GM12891 (cell line): ENCODE measurements at regions not wholly inside any gene's neighbourhood (a gene's known extent, or its start where the extent isn't known, plus 50 kb on each side); places are given as distances from the start of the nearest gene placed in this dataset.
"Not testable (repeated sequence)": the region's sequence is repeated elsewhere in the genome, so short reads cannot be mapped to it uniquely, and the experiment has no call there.

Experiments used
- DNase-seq: peaks from one replicate; pipeline ENCODE4 v3.0.0; 2011; ENCODE audit warnings: low spot score; ENCODE audit not compliant: insufficient read length
- FAIRE-seq: peaks from 2 replicates; lab custom pipeline; 2011; peaks lifted over from hg19 to GRCh38; lab: Jason Lieb, UNC
- PAX5 ChIP-seq: IDR thresholded peaks from 2 replicates; pipeline ENCODE4 v1.6.1; 2011; ENCODE audit warnings: low read length, moderate library complexity, mild to moderate bottlenecking; ENCODE audit not compliant: insufficient read depth, severe bottlenecking
- POLR2A ChIP-seq: IDR thresholded peaks from 2 replicates; pipeline ENCODE4 v1.6.1; 2011; ENCODE audit warnings: low read depth, low read length, control low read depth
- POLR2AphosphoS5 ChIP-seq: IDR thresholded peaks from 2 replicates; pipeline ENCODE4 v1.6.1; 2011; ENCODE audit warnings: low read depth, low read length, control low read depth
- POU2F2 ChIP-seq: IDR thresholded peaks from 2 replicates; pipeline ENCODE4 v1.6.1; 2011; ENCODE audit warnings: low read depth, mild to moderate bottlenecking, control low read depth, low read length, moderate library complexity
- SPI1 ChIP-seq: IDR thresholded peaks from 2 replicates; pipeline ENCODE4 v1.6.1; 2011; ENCODE audit warnings: low read depth, low read length, control low read depth
- TAF1 ChIP-seq: IDR thresholded peaks from 2 replicates; pipeline ENCODE4 v1.6.1; 2011; ENCODE audit warnings: low read depth, low read length, control low read depth

DNA sequence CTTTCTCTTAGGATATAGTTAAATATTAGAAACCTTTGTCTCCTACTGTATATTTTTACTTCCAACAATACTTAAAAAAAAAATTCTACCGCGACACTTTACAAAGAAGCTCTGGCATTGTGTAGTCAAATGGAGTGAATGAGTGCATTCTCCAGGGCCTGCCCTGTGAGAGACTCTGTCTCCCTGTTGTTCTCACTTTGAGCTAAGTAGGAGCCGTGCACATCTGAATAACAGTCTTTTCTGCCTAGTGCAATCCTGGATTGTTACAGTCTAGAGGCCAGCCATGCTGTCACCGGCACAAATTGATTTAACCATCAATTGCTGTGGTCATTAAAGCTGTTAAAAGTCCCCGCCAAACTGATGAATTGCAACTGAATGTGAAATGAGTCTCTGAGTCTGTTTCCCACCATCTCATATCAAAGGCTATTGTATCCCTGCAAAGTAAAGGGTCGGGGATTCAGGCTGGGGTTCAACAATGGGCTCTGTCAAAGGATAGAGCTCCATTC is 156.0 kb downstream of the RFPL4B start:
- TF ChIP-seq POLR2AphosphoS5 = no peak
- TF ChIP-seq POU2F2 = no peak
- TF ChIP-seq SPI1 = no peak
- TF ChIP-seq POLR2A = no peak
- no peak for TF ChIP-seq PAX5
- TF ChIP-seq TAF1 = no peak
- FAIRE-seq (no peak), DNase-seq (no peak)

DNA sequence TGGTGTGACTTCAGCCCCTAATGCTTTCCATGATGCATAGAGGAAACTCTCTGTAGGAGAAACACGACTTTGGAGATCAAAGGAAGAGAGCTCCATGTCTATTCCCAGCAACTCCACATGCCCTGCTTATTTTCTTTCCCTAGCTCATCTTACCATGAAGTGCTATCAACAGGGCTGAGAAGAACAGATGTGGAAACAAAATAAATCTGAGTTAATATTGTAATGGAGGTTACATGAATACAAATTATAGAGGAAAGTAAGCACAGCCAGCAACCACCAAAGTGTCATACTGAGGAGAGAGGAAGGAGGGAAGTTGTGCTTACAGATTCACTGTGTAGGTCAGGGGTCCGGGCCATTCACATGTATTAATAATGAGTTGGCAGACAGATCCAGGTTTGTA is 157.5 kb downstream of the RFPL4B start:
- FAIRE-seq (no peak), DNase-seq (no peak)
- TF ChIP-seq PAX5 (no peak), POU2F2 (no peak), SPI1 (no peak), TAF1 (no peak), POLR2A (no peak), POLR2AphosphoS5 (no peak)

DNA sequence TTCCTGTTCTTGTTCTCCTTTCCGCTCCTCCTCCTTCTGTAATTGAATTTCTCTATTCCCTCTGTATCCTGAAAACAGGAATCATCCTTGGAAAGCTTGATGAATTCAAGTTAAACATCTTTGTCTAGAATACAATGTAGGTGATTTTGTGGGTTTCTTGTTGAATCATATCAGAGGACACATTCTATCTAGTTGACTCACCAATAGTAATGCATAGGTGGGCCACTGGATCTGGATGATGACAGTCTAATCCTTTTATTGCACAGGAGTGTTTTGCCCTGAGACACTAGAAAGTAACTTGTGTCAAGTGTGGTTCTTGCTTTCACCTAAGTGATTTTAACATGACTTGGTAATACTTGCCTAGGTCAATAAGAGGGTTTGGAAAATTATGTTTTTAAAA is 164.3 kb downstream of the RFPL4B start:
- FAIRE-seq (no peak), DNase-seq (no peak)
- TF ChIP-seq POLR2AphosphoS5 (no peak), PAX5 (no peak), TAF1 (no peak), POLR2A (no peak), SPI1 (no peak), POU2F2 (no peak)

DNA sequence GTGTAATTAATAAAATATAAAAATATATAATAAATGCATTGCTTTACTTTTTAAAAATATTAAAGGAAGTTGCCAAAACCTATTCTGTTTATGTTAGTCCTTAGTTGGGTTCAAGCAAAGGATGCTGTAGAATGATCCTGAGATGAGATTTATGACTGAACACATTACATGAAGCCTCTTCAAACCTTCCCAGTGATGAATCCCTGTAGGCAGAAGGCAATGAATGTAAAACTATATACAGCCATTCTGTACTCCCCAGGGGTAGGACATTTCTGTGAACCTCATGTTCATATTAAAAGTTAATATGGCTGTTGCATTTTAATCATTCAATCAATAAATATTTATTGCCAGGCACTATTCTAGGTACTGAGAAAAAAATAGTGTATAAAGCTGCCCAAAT is 166.0 kb downstream of the RFPL4B start:
- FAIRE-seq = no peak
- TF ChIP-seq TAF1 (no peak), PAX5 (no peak), SPI1 (no peak)
- DNase-seq = no peak

GRCh38 chr6:112522587-112522986 is 175.5 kb downstream of the RFPL4B start:
- FAIRE-seq (no peak), DNase-seq (no peak)
- TF ChIP-seq POLR2AphosphoS5 = no peak
- no peak for TF ChIP-seq POLR2A
- no peak for TF ChIP-seq POU2F2

GRCh38 chr6:112524071-112524470 is 176.9 kb downstream of the RFPL4B start:
- FAIRE-seq = no peak
- TF ChIP-seq SPI1 = no peak
- no peak for TF ChIP-seq TAF1
- TF ChIP-seq POU2F2 = no peak
- no peak for TF ChIP-seq POLR2A
- TF ChIP-seq POLR2AphosphoS5 = no peak
- no peak for TF ChIP-seq PAX5
- no peak for DNase-seq

DNA sequence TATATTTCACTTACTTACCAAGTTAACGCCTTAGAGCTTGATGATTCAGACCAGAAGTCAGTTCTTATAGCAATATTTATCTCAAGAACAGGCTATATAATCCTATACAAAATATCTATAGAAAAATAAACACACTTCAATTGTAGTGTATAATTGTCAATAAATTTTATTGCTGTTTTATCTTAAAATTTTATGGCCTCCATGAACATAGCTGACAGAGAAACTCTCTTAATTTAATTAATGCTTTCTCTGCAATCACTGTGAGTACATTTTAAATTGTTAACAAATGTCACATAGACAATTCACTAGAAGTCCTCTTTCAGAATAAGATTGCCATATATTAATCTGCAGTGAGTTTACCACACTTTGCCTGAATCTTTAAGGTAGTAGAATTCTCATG is 178.6 kb downstream of the RFPL4B start:
- DNase-seq (no peak), FAIRE-seq (no peak)
- TF ChIP-seq POLR2A (no peak), POLR2AphosphoS5 (no peak)

- TF ChIP-seq POLR2A (no peak), PAX5 (no peak), POU2F2 (no peak)
- no peak for FAIRE-seq
These were observed 179.5 kb downstream of the RFPL4B start for GRCh38 chr6:112526594-112526993.

GRCh38 chr6:112528306-112528705 is 181.2 kb downstream of the RFPL4B start:
- FAIRE-seq, DNase-seq: not testable (repeated sequence)

More at GRCh38 chr6:112526594-112526993, 179.5 kb downstream of the RFPL4B start:
- DNase-seq = no peak

- FAIRE-seq (no peak), DNase-seq (no peak)
- no peak for TF ChIP-seq PAX5
- TF ChIP-seq TAF1 = no peak
- no peak for TF ChIP-seq POLR2A
- no peak for TF ChIP-seq POU2F2
- no peak for TF ChIP-seq SPI1
- no peak for TF ChIP-seq POLR2AphosphoS5
These were observed 188.7 kb downstream of the RFPL4B start for GRCh38 chr6:112535816-112536215.

GRCh38 chr6:112539355-112539754 is 192.2 kb downstream of the RFPL4B start:
- DNase-seq = no peak
- no peak for TF ChIP-seq POLR2A
- TF ChIP-seq PAX5 = no peak
- TF ChIP-seq POU2F2 = no peak
- no peak for TF ChIP-seq SPI1
- TF ChIP-seq POLR2AphosphoS5 = no peak
- no peak for TF ChIP-seq TAF1
- FAIRE-seq = no peak

GRCh38 chr6:112541847-112542246 is 194.7 kb downstream of the RFPL4B start:
- FAIRE-seq, DNase-seq: not testable (repeated sequence)

DNA sequence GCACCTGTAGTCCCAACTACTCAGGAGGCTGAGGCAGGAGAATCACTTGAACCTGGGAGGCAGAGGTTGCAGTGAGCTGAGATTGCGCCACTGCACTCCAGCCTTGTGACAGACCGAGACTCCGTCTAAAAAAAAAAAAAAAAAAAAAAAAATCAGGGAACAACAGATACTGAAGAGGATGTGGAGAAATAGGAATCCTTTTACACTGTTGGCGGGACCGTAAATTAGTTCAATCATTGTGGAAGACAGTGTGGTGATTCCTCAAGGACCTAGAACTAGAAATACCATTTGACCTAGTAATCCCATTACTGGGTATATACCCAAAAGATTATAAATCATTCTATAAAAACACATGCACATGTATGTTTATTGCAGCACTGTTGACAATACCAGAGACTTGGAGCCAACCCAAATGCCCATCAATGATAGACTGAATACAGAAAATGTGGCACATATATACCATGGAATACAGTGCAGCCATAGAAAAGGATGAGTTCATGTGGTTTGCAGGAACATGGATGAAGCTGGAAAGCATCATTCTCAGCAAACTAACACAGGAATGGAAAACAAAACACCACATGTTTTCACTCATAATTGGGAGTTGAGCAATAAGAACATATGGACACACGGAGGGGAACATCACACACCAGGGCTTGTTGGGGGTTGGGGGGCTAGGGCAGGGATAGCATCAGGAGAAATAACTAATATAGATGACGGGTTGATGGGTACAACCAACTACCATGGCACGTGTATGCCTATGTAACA is 200.4 kb downstream of the RFPL4B start:
- not testable (repeated sequence) for FAIRE-seq, DNase-seq
